ENCODE measurements at regions not wholly inside any gene's neighbourhood (a gene's known extent, or its start where the extent isn't known, plus 50 kb on each side); places are given as distances from the start of the nearest gene placed in this dataset.

- no peak for DNase-seq (ENCODE audit: low read depth in 2 of 2)
These were observed 434.9 kb upstream of the MYT1L start for GRCh38 chr2:2765839-2766495.

DNA sequence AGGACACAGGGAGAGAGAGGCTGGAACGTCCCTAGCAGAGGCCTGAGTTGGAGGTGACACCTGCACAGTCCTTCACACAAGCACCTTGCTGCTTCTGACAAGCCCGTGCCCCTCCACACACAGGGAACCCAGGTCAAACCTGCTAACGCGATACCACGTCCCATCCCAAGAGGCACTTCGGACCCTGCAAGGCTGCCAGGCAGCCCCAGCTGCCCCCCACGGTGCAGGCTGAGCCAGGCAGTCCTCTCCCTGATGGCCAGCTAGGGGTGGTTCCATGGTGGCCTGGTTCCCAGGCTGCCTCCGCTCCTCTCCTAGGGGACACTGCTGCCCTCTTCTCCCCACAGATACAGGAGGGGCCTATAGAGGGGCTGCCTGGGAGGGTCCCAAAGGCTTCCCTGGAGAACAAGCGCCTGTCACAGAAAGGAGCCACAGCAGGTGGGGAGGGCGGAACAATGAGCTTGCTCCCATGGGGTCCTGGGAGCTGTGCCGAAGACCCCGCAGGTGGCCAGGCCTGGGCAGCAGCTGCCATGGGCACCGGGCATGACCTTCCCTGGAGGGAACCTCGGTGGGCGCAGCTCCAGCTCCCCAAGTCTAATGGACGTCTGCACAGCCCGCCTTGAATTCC is 434.2 kb upstream of the MYT1L start:
- DNase-seq (ENCODE audit: low read depth in 2 of 2) = no peak

DNA sequence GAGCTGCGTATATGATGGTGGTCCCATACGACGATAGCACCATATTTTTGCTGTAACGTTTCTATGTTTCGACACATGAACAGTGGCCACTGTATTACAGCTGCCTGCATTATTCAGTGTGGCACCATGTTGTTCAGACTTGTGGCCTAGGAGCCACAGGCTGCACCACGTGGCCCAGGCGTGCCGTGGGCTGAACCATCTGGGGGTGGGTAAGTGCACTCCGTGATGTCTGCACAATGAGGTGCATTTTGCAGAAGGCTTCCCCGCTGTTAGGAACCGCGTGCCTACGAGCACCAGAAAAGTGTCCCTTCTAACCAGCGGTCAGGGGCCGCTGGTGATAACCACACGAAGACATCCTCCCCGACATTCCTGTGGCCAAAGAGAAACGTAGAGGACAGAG is 433.7 kb upstream of the MYT1L start:
- DNase-seq (ENCODE audit: low read depth in 2 of 2) = no peak

GRCh38 chr2:2764001-2764355 is 432.9 kb upstream of the MYT1L start:
- no peak for DNase-seq (ENCODE audit: low read depth in 2 of 2)

- no peak for DNase-seq (ENCODE audit: low read depth in 2 of 2)
These were observed 432.4 kb upstream of the MYT1L start for GRCh38 chr2:2763351-2764000.

DNA sequence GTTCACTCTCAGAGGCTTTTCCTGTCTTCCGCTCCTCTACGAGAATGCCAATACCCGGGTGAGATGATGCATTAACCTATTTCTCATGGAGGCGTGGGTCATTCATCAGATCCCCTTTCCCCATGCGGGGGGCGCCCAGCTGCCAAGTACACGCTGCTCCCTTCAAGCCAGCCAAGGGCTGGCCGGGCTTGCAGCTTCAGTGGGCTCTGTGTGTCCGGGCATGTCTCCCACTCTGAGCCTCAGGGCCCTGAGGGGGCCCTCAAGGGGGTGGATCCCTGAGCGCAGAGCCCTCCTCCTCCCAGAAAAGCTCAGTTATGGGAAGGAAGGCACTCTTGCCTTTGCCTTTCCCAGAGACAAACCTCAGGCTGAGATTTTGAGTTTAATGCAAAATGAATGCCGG is 431.8 kb upstream of the MYT1L start:
- DNase-seq (ENCODE audit: low read depth in 2 of 2) = no peak

DNA sequence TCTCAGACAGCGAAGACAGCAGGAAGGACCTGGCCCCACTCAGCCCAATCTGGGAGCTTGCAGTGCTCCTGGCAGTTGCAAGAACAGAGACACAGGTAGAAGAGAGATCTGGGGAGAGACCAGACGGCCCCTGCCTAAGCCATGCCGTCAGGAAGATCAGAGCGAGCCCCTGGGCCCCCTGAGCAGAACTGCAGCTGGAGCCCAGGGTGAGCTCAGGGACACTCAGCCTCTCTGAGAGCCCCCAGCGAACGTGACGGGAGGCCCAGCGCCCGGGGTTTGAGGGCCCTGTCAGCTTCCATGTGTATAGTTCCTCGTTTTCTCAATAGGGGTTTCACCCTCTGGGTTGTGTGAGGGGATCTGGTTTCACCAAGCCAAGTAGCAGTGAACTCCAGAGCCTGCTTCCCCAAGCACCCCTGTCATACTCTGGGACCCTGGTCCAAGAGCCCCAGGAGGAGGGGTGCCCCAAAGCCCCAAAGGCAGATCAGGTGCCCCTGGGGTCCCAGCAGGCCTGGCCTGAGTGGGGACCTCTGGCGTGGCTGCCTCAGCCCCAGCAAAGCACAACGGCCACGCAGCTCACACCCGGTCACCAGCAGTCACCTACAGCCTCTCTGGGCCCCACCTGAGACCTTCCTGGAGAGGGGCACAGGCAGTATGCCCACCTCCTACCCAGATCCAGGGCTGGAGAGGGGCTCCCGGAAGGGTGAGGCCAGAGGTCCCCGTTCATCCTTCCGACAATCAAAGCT is 431.3 kb upstream of the MYT1L start:
- no peak for DNase-seq (ENCODE audit: low read depth in 2 of 2)

GRCh38 chr2:2758793-2759367 is 427.8 kb upstream of the MYT1L start:
- no peak for DNase-seq (ENCODE audit: low read depth in 2 of 2)

GRCh38 chr2:2757764-2758163 is 426.7 kb upstream of the MYT1L start:
- no peak for DNase-seq (ENCODE audit: low read depth in 2 of 2)

GRCh38 chr2:2756886-2757285 is 425.8 kb upstream of the MYT1L start:
- no peak for DNase-seq (ENCODE audit: low read depth in 2 of 2)

GRCh38 chr2:2755990-2756389 is 424.9 kb upstream of the MYT1L start:
- DNase-seq (ENCODE audit: low read depth in 2 of 2) = no peak

DNA sequence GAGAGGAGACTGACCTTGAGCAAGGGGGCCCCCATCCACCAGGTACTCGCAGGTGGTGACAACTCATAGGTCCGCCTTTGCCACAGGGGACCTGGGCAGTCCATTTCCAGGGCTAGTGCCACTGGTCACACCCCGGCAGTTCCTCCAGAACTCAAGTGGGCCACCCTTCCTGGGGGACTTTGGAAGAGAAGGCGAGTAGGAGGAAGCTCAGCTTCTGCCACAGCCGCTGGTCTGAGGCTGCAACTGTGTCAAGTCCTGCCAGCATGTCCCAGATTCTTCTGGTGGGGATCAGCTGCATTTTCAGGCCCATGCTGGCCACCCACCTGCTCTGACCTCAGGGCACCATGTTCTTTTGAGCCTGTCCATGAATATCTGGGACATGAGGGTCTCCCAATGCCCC is 423.9 kb upstream of the MYT1L start:
- no peak for DNase-seq (ENCODE audit: low read depth in 2 of 2)

DNA sequence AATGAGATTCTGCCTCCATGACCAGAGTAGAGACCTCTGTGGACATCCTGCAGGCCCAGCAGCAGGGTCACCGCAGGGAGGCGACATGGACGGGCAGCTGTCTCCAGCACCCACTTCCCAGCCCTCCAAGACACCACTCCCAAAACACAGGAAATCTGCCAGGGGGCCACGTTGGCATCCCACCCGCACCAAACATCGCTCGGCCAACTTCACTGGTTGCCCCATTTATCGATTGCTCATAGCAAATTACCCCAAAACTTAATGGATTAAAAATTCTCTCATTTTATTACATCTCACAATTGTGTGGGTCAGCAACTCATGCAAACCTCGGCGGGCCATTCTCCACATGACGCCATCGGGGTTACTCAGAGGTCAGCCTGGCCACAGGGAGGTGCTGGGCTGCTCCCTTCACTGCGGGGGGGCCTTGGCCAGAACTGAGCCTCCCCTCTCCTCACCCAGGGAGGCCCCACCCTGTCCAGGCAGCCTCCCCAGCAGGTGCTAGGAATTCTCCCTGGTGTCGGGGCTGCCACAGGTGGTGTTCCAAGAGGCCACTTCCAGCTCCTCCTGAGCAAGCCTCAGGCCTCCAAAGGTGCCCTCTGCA is 420.7 kb upstream of the MYT1L start:
- no peak for DNase-seq (ENCODE audit: low read depth in 2 of 2)

- DNase-seq (ENCODE audit: low read depth in 2 of 2) = no peak
These were observed 420.0 kb upstream of the MYT1L start for GRCh38 chr2:2750867-2751714.

DNA sequence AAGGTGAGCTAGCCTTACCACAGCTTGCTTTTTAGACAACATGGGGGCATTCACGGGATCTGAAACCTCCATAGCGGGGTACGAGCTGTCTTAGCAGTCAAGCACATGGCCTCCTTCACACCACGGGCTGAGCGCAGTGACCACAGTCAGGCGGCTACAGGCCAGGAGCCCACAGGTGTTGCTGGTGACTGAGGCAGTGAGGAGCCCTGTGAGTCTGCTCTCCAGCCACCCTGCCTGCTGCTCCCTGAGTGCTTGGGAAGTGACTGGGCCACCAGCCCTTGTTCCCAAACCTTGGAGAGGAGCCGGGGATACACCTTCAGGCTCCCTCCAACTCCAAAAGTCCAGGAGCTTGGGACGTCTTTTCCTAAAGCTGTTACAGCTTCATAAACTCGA is 418.1 kb upstream of the MYT1L start:
- no peak for DNase-seq (ENCODE audit: low read depth in 2 of 2)

GRCh38 chr2:2748399-2749205 is 417.5 kb upstream of the MYT1L start:
- DNase-seq (ENCODE audit: low read depth in 2 of 2) = no peak

DNA sequence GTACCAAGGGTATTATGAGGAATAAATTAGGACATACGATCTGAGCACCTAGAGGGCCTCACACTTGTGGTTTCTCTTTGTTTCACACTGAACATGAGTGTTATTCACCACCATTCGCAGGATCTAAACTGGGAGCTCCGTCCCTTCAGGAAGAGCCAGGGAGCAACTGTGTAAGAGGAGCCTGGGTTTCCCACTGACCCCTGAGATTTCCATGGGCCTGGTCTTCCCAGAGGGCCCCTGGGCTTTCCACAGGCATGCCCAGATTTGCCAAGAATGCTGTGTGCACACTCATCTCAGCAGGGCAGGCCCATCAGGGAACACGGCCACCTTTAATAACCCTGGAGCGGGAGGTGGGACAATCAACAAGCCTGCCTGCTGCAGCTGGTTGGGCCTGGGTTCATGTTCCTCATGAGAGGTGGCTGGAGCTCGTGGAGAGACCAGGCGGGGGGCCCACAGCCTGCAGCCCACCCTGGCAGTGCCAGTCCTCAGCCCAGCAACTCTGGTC is 416.8 kb upstream of the MYT1L start:
- no peak for DNase-seq (ENCODE audit: low read depth in 2 of 2)

GRCh38 chr2:2746731-2747130 is 415.7 kb upstream of the MYT1L start:
- no peak for DNase-seq (ENCODE audit: low read depth in 2 of 2)

DNA sequence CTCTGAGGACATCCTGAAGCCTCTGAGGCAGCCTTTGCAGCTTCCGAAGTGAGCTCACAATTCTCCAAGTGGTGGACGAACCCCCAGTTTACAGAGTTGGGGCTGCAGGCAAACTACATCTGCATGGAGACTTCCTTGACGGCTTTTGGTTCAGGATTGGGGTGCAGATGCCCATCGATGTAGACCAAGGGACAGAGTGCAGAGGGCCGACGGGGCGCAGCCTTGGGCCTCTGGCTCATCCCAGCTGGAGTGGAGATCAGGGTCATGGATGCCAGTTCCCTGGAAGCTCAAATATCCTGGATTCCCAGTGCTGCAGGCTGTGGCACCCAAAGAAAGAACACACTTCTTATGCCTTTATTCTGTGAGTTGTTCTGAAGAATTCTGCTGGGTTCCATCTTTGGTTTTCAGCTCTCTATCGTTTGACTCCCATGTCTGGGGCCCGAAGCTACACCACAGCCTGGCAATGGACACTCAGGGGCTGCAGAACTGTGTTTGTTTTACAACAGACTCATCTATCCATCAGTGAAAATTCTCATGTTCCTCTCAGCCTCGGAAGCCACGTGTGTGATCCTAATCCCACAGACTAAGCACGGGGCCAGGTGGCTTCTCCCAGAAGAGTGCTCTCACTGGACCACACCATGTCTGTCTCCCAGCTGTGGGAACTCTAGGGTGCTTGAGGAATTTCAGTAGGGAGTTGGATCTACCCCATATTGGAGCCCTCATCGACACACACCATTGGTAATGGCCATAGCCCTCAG is 414.1 kb upstream of the MYT1L start:
- DNase-seq (ENCODE audit: low read depth in 2 of 2) = no peak
